GM21717 (cell line): ENCODE measurements at regions not wholly inside any gene's neighbourhood (a gene's known extent, or its start where the extent isn't known, plus 50 kb on each side); places are given as distances from the start of the nearest gene placed in this dataset.
"Not testable (repeated sequence)": the region's sequence is repeated elsewhere in the genome, so short reads cannot be mapped to it uniquely, and the experiment has no call there.

ENCODE experiments used
- ATAC-seq: cut with Tn5 transposase; IDR thresholded peaks from one replicate; pipeline ENCODE4 v1.9.1; 2021; ENCODE audit warnings: mild to moderate bottlenecking, moderate library complexity; ENCODE audit not compliant: unreplicated experiment

- no peak for ATAC-seq
Measured at GRCh38 chr9:89853161-89853560, 248.3 kb downstream of the GADD45G start.

GRCh38 chr9:89853931-89854330, 249.1 kb downstream of the GADD45G start:
- ATAC-seq, result no peak

- ATAC-seq, result no peak
Measured at GRCh38 chr9:89854715-89855475, 250.1 kb downstream of the GADD45G start.

GRCh38 chr9:89856296-89856695, 251.5 kb downstream of the GADD45G start:
- ATAC-seq, result not testable (repeated sequence)

- ATAC-seq, result not testable (repeated sequence)
Measured at GRCh38 chr9:89856950-89857349, 252.1 kb downstream of the GADD45G start.

- ATAC-seq, result not testable (repeated sequence)
Measured at GRCh38 chr9:89859842-89860241, 255.0 kb downstream of the GADD45G start.

GRCh38 chr9:89861371-89861770, 256.6 kb downstream of the GADD45G start:
- not testable (repeated sequence) for ATAC-seq

- no peak for ATAC-seq
Measured at GRCh38 chr9:89862316-89862715, 257.5 kb downstream of the GADD45G start.

GRCh38 chr9:89863141-89863540, 258.3 kb downstream of the GADD45G start:
- ATAC-seq, result no peak

- no peak for ATAC-seq
Measured at GRCh38 chr9:89863837-89864236, 259.0 kb downstream of the GADD45G start.

- ATAC-seq, result no peak
Measured at GRCh38 chr9:89864257-89864656, 259.4 kb downstream of the GADD45G start.

GRCh38 chr9:89864731-89865130, 259.9 kb downstream of the GADD45G start:
- no peak for ATAC-seq

GRCh38 chr9:89865357-89865756, 260.5 kb downstream of the GADD45G start:
- no peak for ATAC-seq

GRCh38 chr9:89865981-89866380, 261.2 kb downstream of the GADD45G start:
- no peak for ATAC-seq

GRCh38 chr9:89866701-89867100, 261.9 kb downstream of the GADD45G start:
- ATAC-seq, result no peak

- no peak for ATAC-seq
Measured at GRCh38 chr9:89868100-89868499, 263.3 kb downstream of the GADD45G start.

- ATAC-seq, result no peak
Measured at GRCh38 chr9:89869793-89870580, 265.2 kb downstream of the GADD45G start.

- no peak for ATAC-seq
Measured at GRCh38 chr9:89871871-89872331, 267.1 kb downstream of the GADD45G start.

- ATAC-seq, result no peak
Measured at GRCh38 chr9:89872426-89872912, 267.7 kb downstream of the GADD45G start.

GRCh38 chr9:89872913-89873707, 268.3 kb downstream of the GADD45G start:
- no peak for ATAC-seq

GRCh38 chr9:89873801-89874200, 269.0 kb downstream of the GADD45G start:
- no peak for ATAC-seq
